ENCODE measurements at regions not wholly inside any gene's neighbourhood (a gene's known extent, or its start where the extent isn't known, plus 50 kb on each side); places are given as distances from the start of the nearest gene placed in this dataset.

DNA sequence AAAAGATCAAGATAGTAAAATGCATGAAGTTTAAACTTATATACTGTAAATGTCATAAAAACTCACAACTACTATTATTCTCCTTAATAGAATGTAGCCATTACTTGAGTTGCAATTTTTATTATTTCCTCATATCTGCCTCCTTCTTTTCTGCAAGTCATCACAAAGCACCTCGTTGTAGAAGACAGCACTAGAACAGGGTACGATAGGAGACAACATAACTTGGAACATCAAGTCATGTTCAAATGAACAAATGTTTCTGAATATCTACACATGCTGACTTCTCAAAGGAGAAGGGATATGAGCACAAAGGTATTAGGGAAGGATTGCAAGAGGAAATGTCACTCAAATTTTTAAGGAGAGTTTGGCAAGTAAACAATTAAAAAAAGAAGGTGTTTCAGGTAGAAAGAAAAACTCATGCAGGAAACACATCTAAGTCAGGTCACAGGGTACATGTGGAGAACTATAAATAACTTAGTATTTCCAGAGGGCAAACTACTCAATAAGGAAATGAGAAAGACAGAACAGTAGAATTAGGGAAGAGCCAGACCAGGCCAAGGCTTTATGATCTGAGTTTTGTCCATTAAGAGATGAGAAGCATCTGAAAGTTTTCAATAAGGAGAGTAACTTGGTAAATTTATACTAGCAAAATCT is 186.7 kb downstream of the CRPPA start:
- TF ChIP-seq, protein P1, sequence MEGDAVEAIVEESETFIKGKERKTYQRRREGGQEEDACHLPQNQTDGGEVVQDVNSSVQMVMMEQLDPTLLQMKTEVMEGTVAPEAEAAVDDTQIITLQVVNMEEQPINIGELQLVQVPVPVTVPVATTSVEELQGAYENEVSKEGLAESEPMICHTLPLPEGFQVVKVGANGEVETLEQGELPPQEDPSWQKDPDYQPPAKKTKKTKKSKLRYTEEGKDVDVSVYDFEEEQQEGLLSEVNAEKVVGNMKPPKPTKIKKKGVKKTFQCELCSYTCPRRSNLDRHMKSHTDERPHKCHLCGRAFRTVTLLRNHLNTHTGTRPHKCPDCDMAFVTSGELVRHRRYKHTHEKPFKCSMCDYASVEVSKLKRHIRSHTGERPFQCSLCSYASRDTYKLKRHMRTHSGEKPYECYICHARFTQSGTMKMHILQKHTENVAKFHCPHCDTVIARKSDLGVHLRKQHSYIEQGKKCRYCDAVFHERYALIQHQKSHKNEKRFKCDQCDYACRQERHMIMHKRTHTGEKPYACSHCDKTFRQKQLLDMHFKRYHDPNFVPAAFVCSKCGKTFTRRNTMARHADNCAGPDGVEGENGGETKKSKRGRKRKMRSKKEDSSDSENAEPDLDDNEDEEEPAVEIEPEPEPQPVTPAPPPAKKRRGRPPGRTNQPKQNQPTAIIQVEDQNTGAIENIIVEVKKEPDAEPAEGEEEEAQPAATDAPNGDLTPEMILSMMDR (IDR thresholded peaks at IDR 0.05; ENCODE audit: insufficient read depth, low read depth, low read length): no peak
- no peak for TF ChIP-seq EZH2 (IDR thresholded peaks at IDR 0.05; ENCODE audit: insufficient read depth, low read length)

Measured in astrocyte (in vitro differentiated cells and primary cell).